ENCODE measurements at regions not wholly inside any gene's neighbourhood (a gene's known extent, or its start where the extent isn't known, plus 50 kb on each side); places are given as distances from the start of the nearest gene placed in this dataset.

- DNase-seq, result no peak
- H3K4me1 Mint-ChIP-seq, result no peaks in the 10 kb centered on the region
- H3K4me3 ChIP-seq (ENCODE audit: low read length), result no peak overlapping the region
- peaks cover 7% of the 10 kb centered on the region for H3K27me3 ChIP-seq (ENCODE audit: insufficient read depth, low read length, poor library complexity, severe bottlenecking)
- H3K27ac ChIP-seq (ENCODE audit: low read depth, low read length), result no peak overlapping the region
- peak overlapping the region in 1 of 8 donors; percentile 2 for H3K27ac Mint-ChIP-seq
- no peaks in the 10 kb centered on the region for H3K9me3 Mint-ChIP-seq
- no peaks in the 10 kb centered on the region for H3K4me1 ChIP-seq (ENCODE audit: insufficient read depth, low read length)
- H3K4me3 Mint-ChIP-seq, result no peak overlapping the region
- H3K27me3 Mint-ChIP-seq, result peaks cover 9 to 44% of the 10 kb centered on the region in 2 donors
- ChIA-PET POLR2A (interaction anchor here (0.7 kb wide), 1 partner anchor 155 kb away, joined by 3 read pairs; no protein-coding TSS in a partner anchor), CTCF (no interaction called here)
- no peaks in the 10 kb centered on the region for H3K36me3 Mint-ChIP-seq
- H3K9me3 ChIP-seq (ENCODE audit: low read length), result no peaks in the 10 kb centered on the region
- H3K36me3 ChIP-seq (ENCODE audit: insufficient read depth, low read length), result no peaks in the 10 kb centered on the region
Observed at GRCh38 chr1:47582891-47583608, 145.2 kb downstream of the FOXD2 start.

GRCh38 chr1:47584249-47584648, 146.4 kb downstream of the FOXD2 start:
- H3K27me3 ChIP-seq (ENCODE audit: insufficient read depth, low read length, poor library complexity, severe bottlenecking), result peaks cover 7% of the 10 kb centered on the region
- H3K4me1 Mint-ChIP-seq, result no peaks in the 10 kb centered on the region
- ChIA-PET CTCF (no interaction called here), POLR2A (no interaction called here)
- H3K4me3 ChIP-seq (ENCODE audit: low read length), result no peak overlapping the region
- no peak overlapping the region for H3K4me3 Mint-ChIP-seq
- H3K4me1 ChIP-seq (ENCODE audit: insufficient read depth, low read length), result no peaks in the 10 kb centered on the region
- DNase-seq, result no peak
- peaks cover 11 to 39% of the 10 kb centered on the region in 2 donors for H3K27me3 Mint-ChIP-seq
- H3K27ac Mint-ChIP-seq, result no peak overlapping the region
- no peaks in the 10 kb centered on the region for H3K9me3 ChIP-seq (ENCODE audit: low read length)
- H3K27ac ChIP-seq (ENCODE audit: low read depth, low read length), result no peak overlapping the region
- no peaks in the 10 kb centered on the region for H3K9me3 Mint-ChIP-seq
- H3K36me3 ChIP-seq (ENCODE audit: insufficient read depth, low read length), result no peaks in the 10 kb centered on the region
- no peaks in the 10 kb centered on the region for H3K36me3 Mint-ChIP-seq

GRCh38 chr1:47585141-47585902, 147.5 kb downstream of the FOXD2 start:
- Mint-ChIP-seq H3K27me3 (peaks cover 11 to 39% of the 10 kb centered on the region in 2 donors), H3K4me1 (no peaks in the 10 kb centered on the region), H3K4me3 (no peak overlapping the region), H3K27ac (no peak overlapping the region), H3K9me3 (no peaks in the 10 kb centered on the region), H3K36me3 (no peaks in the 10 kb centered on the region)
- ChIA-PET POLR2A (no interaction called here), CTCF (no interaction called here)
- H3K36me3 ChIP-seq (ENCODE audit: insufficient read depth, low read length), result no peaks in the 10 kb centered on the region
- peaks cover 7% of the 10 kb centered on the region for H3K27me3 ChIP-seq (ENCODE audit: insufficient read depth, low read length, poor library complexity, severe bottlenecking)
- H3K9me3 ChIP-seq (ENCODE audit: low read length), result no peaks in the 10 kb centered on the region
- no peaks in the 10 kb centered on the region for H3K4me1 ChIP-seq (ENCODE audit: insufficient read depth, low read length)
- H3K4me3 ChIP-seq (ENCODE audit: low read length), result no peak overlapping the region
- H3K27ac ChIP-seq (ENCODE audit: low read depth, low read length), result no peak overlapping the region
- no peak for DNase-seq

- ChIA-PET CTCF (interaction anchor here (2.9 kb wide), 1 partner anchor 8 kb away, joined by 7 read pairs; no protein-coding TSS in a partner anchor), POLR2A (no interaction called here)
- no peak overlapping the region for H3K27ac Mint-ChIP-seq
- peaks cover 15% of the 10 kb centered on the region for H3K27me3 ChIP-seq (ENCODE audit: insufficient read depth, low read length, poor library complexity, severe bottlenecking)
- no peaks in the 10 kb centered on the region for H3K36me3 Mint-ChIP-seq
- peaks cover 0 to 4% (median 1%) of the 10 kb centered on the region in 3 donors for H3K4me1 Mint-ChIP-seq
- H3K9me3 ChIP-seq (ENCODE audit: low read length), result no peaks in the 10 kb centered on the region
- no peaks in the 10 kb centered on the region for H3K4me1 ChIP-seq (ENCODE audit: insufficient read depth, low read length)
- no peaks in the 10 kb centered on the region for H3K9me3 Mint-ChIP-seq
- H3K27ac ChIP-seq (ENCODE audit: low read depth, low read length), result no peak overlapping the region
- DNase-seq, result no peak
- no peak overlapping the region for H3K4me3 ChIP-seq (ENCODE audit: low read length)
- no peaks in the 10 kb centered on the region for H3K36me3 ChIP-seq (ENCODE audit: insufficient read depth, low read length)
- no peak overlapping the region for H3K4me3 Mint-ChIP-seq
- H3K27me3 Mint-ChIP-seq, result peaks cover 14 to 32% of the 10 kb centered on the region in 2 donors
Observed at GRCh38 chr1:47587891-47588582, 150.2 kb downstream of the FOXD2 start.

- Mint-ChIP-seq H3K27me3 (peaks cover 22 to 28% of the 10 kb centered on the region in 2 donors), H3K27ac (no peak overlapping the region), H3K36me3 (no peaks in the 10 kb centered on the region), H3K9me3 (no peaks in the 10 kb centered on the region), H3K4me1 (peaks cover 0 to 4% (median 1%) of the 10 kb centered on the region in 3 donors), H3K4me3 (no peak overlapping the region)
- Histone ChIP-seq H3K27ac (ENCODE audit: low read depth, low read length) (no peak overlapping the region), H3K9me3 (ENCODE audit: low read length) (no peaks in the 10 kb centered on the region), H3K27me3 (ENCODE audit: insufficient read depth, low read length, poor library complexity, severe bottlenecking) (peaks cover 19% of the 10 kb centered on the region), H3K36me3 (ENCODE audit: insufficient read depth, low read length) (no peaks in the 10 kb centered on the region), H3K4me3 (ENCODE audit: low read length) (no peak overlapping the region), H3K4me1 (ENCODE audit: insufficient read depth, low read length) (no peaks in the 10 kb centered on the region)
- POLR2A ChIA-PET, result no interaction called here
- CTCF ChIA-PET, result interaction anchor here (2.9 kb wide), 1 partner anchor 11 kb away, joined by 7 read pairs; no protein-coding TSS in a partner anchor
- no peak for DNase-seq
Observed at GRCh38 chr1:47590523-47591225, 152.8 kb downstream of the FOXD2 start.

- CTCF ChIA-PET, result no interaction called here
Observed at GRCh38 chr1:47591801-47592200, 154.0 kb downstream of the FOXD2 start.

GRCh38 chr1:47592296-47593012, 154.6 kb downstream of the FOXD2 start:
- H3K9me3 Mint-ChIP-seq, result no peaks in the 10 kb centered on the region
- Histone ChIP-seq H3K4me3 (ENCODE audit: low read length) (no peak overlapping the region), H3K27ac (ENCODE audit: low read depth, low read length) (no peak overlapping the region), H3K27me3 (ENCODE audit: insufficient read depth, low read length, poor library complexity, severe bottlenecking) (peaks cover 19% of the 10 kb centered on the region), H3K36me3 (ENCODE audit: insufficient read depth, low read length) (no peaks in the 10 kb centered on the region), H3K4me1 (ENCODE audit: insufficient read depth, low read length) (no peaks in the 10 kb centered on the region), H3K9me3 (ENCODE audit: low read length) (no peaks in the 10 kb centered on the region)
- H3K36me3 Mint-ChIP-seq, result no peaks in the 10 kb centered on the region
- no peak overlapping the region for H3K27ac Mint-ChIP-seq
- no peak overlapping the region for H3K4me3 Mint-ChIP-seq
- peaks cover 26 to 30% of the 10 kb centered on the region in 2 donors for H3K27me3 Mint-ChIP-seq
- peaks cover 0 to 4% (median 1%) of the 10 kb centered on the region in 3 donors for H3K4me1 Mint-ChIP-seq
- ChIA-PET CTCF (no interaction called here), POLR2A (no interaction called here)
- no peak for DNase-seq

More at GRCh38 chr1:47591801-47592200, 154.0 kb downstream of the FOXD2 start:
- H3K4me1 ChIP-seq (ENCODE audit: insufficient read depth, low read length), result no peaks in the 10 kb centered on the region
- no peak overlapping the region for H3K27ac ChIP-seq (ENCODE audit: low read depth, low read length)
- POLR2A ChIA-PET, result no interaction called here
- no peaks in the 10 kb centered on the region for H3K36me3 ChIP-seq (ENCODE audit: insufficient read depth, low read length)
- no peak overlapping the region for H3K27ac Mint-ChIP-seq
- H3K4me3 Mint-ChIP-seq, result no peak overlapping the region
- no peaks in the 10 kb centered on the region for H3K9me3 Mint-ChIP-seq
- peaks cover 25 to 28% of the 10 kb centered on the region in 2 donors for H3K27me3 Mint-ChIP-seq
- H3K27me3 ChIP-seq (ENCODE audit: insufficient read depth, low read length, poor library complexity, severe bottlenecking), result peaks cover 19% of the 10 kb centered on the region
- H3K9me3 ChIP-seq (ENCODE audit: low read length), result no peaks in the 10 kb centered on the region
- H3K4me1 Mint-ChIP-seq, result peaks cover 0 to 4% (median 1%) of the 10 kb centered on the region in 3 donors
- no peaks in the 10 kb centered on the region for H3K36me3 Mint-ChIP-seq
- no peak for DNase-seq
- H3K4me3 ChIP-seq (ENCODE audit: low read length), result no peak overlapping the region

All from CD8-positive, alpha-beta memory T cell (primary cell).